Ectodermal cell (in vitro differentiated cells): ENCODE measurements at regions not wholly inside any gene's neighbourhood (a gene's known extent, or its start where the extent isn't known, plus 50 kb on each side); places are given as distances from the start of the nearest gene placed in this dataset.
"Not testable (repeated sequence)": the region's sequence is repeated elsewhere in the genome, so short reads cannot be mapped to it uniquely, and the experiment has no call there.

Experiments used
- H3K27ac ChIP-seq: 2 replicates; pipeline ENCODE4 v1.7.0; 2013; ENCODE audit warnings: mild to moderate bottlenecking, low read depth, low read length; ENCODE audit not compliant: insufficient read depth, poor library complexity, severe bottlenecking
- H3K27me3 ChIP-seq: 2 replicates; pipeline ENCODE4 v1.7.0; 2013; ENCODE audit warnings: mild to moderate bottlenecking, low read length; ENCODE audit not compliant: insufficient read depth, control insufficient read depth, poor library complexity, severe bottlenecking
- H3K36me3 ChIP-seq: one replicate; pipeline ENCODE4 v1.7.0; 2013; ENCODE audit warnings: low read length; ENCODE audit not compliant: control insufficient read depth, insufficient read depth
- H3K4me1 ChIP-seq: one replicate; pipeline ENCODE4 v1.7.0; 2013; ENCODE audit warnings: low read length; ENCODE audit not compliant: control insufficient read depth, insufficient read depth
- H3K4me3 ChIP-seq: 2 replicates; pipeline ENCODE4 v1.7.0; 2013; ENCODE audit warnings: low read depth, low read length, control low read depth; ENCODE audit not compliant: insufficient read depth
- H3K9me3 ChIP-seq: 2 replicates; pipeline ENCODE4 v1.7.0; 2013; ENCODE audit warnings: mild to moderate bottlenecking, low read length, moderate library complexity; ENCODE audit not compliant: control insufficient read depth
- WGBS, 2 experiments: methylation state at CpG; one replicate each; pipeline ENCODE4 v1.1.7; 2013; ENCODE audit warnings: missing lambda C conversion rate in 2 of 2; 5-methylcytosine and 5-hydroxymethylcytosine counted together

DNA sequence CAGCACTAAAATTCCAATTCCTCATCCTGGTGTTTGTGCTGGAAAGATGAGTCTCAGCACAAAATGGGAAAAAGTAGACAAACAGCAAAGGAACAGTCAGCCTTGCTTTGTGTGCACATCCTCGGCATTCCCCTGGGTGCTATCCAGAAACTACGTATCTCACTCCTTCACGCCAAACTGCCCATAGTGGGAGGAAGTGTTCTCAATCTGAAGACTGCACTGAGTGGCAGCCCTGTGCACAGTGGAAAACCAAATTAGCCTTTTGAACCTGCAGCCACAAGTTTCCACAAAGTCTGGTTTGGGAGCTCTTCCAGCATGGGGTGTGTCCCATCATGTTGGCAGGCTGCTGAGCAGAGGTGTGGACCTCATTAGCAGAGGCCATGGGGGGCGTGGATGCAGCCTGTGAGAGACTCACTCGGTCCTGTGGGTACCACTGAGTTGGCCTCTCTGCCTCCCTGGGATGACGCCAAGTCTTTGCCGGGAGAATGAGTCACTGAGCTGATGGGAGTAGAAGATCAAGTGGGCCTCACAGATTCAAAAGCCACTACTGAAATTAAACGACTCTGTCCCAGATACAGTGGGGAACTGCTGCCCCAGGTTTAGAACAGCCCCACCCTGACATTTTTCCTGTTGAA is 89.0 kb downstream of the ATP6V0E2 start:
- not testable (repeated sequence) for H3K9me3 ChIP-seq, H3K4me3 ChIP-seq, H3K36me3 ChIP-seq, H3K27me3 ChIP-seq, H3K4me1 ChIP-seq, H3K27ac ChIP-seq
- 91 to 95% methylated on average over 4 to 8 of the region's 8 CpGs for WGBS, 2 experiments

DNA sequence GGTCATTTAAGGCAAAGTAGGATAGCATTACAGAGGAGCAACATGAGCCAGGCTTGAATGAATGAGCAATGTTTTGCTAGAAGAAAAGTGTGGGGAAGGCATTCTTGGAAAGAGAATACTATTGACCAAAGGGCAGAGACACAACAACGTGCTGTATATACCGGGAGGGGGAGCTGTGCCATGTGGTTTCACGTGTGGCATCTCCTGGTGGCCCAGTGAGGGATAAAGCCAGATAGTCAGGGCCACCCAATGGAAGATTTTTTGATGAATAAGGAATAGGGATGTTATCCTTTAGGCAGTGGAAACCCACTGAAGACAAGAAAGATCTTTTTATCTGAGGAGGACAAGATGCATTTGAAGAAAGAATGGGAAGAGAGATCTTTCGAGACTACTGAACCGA is 90.2 kb downstream of the ATP6V0E2 start:
- H3K36me3 ChIP-seq, H3K9me3 ChIP-seq, H3K4me3 ChIP-seq, H3K27ac ChIP-seq, H3K4me1 ChIP-seq, H3K27me3 ChIP-seq: not testable (repeated sequence)
- WGBS, 2 experiments: 73 to 80% methylated on average over 4 to 5 of the region's 5 CpGs

DNA sequence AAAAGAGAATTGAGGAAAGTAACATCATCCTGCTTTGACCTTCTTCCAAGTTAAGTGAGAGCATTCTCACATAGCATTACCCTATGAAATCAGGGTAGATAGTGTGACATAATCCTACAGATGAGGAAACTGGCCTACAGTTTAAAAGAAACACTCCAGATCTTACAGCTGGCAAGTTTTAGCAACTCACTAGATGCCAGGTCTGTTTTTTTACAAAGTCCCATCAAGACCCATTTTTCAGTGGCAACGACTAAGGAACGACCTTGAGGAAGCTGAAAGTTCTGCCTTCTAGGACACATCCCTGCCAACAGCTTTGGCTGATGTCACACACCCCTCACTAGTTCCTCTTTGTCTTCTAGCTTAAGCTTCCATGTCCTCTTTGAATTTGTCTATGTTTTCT is 92.7 kb downstream of the ATP6V0E2 start:
- not testable (repeated sequence) for H3K9me3 ChIP-seq, H3K4me3 ChIP-seq, H3K36me3 ChIP-seq, H3K27me3 ChIP-seq, H3K27ac ChIP-seq, H3K4me1 ChIP-seq
- WGBS, 2 experiments: 80 to 83% methylated on average over 1 to 2 of the region's 2 CpGs

DNA sequence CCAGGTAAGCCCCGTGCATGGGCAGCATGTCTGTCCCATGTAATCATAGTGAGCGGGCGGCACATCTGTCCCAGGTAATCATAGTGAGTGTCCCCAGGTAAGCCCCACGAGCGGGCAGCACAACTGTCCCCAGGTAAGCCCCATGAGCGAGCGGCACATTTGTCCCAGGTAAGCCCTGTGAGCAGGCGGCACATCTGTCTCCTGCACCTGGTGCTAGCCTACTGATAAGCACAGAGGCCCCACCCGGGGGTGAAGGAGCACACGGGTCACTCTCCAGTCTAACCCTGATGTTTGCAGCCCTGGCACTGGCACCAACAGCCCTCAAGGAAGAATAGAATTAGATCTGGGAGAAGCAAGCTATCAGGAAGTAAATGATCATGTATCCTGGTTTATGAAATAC is 99.2 kb downstream of the ATP6V0E2 start:
- H3K27ac ChIP-seq, H3K36me3 ChIP-seq, H3K4me3 ChIP-seq, H3K27me3 ChIP-seq, H3K9me3 ChIP-seq, H3K4me1 ChIP-seq: not testable (repeated sequence)
- 95 to 96% methylated on average over 8 to 9 of the region's 10 CpGs for WGBS, 2 experiments

DNA sequence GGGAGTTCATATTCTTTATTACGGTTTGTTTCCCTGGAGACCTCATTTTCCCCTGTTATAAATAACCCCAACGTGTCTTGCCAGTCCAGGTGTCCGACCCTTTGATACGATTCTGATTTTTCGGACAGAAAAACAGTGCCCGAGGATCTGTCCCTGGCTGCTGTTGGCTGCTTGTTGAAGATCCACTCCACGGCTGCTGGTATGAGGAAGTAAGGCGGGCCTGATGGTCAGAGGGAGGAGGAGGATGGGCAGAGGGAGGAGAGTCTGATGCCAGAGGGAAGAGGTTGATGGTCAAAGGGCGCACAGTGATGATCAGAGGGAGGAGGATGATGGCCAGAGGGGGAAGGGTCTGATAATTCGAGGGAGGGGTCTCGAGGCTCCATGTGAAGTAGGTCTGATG is 99.9 kb downstream of the ATP6V0E2 start:
- H3K4me1 ChIP-seq, H3K27ac ChIP-seq, H3K9me3 ChIP-seq, H3K36me3 ChIP-seq, H3K4me3 ChIP-seq, H3K27me3 ChIP-seq: not testable (repeated sequence)
- 89 to 100% methylated on average over 3 of the region's 11 CpGs for WGBS, 2 experiments

DNA sequence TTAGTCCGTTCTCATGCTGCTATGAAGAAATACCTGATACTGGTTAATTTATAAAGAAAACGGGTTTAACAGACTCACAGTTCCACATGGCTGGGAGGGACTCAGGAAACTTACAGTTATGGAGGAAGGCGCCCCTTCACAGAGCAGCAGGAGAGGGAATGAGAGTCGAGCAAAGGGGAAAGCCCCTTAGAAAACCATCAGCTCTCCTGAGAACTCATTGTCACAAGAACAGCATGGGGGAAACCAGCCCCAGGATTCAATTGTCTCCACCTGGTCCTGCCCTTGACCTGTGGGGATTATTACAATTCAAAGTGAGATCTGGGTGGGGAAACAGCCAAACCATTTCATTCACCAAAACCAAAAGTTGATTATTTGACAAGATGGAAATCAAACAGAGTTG is 101.8 kb downstream of the ATP6V0E2 start:
- not testable (repeated sequence) for H3K27me3 ChIP-seq, H3K36me3 ChIP-seq, H3K4me3 ChIP-seq, H3K4me1 ChIP-seq, H3K9me3 ChIP-seq, H3K27ac ChIP-seq
- 22 to 29% methylated on average over 4 of the region's 4 CpGs for WGBS, 2 experiments

DNA sequence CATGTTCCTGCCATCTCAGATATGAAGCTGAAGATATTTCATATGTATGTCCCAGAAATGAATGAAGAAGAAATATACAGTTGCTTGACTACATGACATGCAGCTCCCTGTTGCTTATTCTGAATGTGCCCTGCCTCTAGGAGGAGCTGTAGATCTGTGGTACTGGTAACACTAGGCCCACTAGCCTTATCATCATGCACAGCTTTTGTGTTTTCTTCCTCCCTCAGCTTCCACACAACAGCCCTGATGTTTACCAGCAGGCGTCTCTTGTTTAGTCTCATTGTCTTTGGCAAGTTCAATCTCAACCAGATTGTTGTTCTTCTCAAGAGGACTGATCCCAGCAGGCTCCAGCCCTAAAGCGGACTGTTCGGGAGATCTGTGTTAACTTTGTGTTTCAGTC is 104.8 kb downstream of the ATP6V0E2 start:
- H3K4me1 ChIP-seq, H3K27me3 ChIP-seq, H3K27ac ChIP-seq, H3K9me3 ChIP-seq, H3K4me3 ChIP-seq, H3K36me3 ChIP-seq: not testable (repeated sequence)
- WGBS, 2 experiments: 68 to 84% methylated on average over 2 to 3 of the region's 3 CpGs

DNA sequence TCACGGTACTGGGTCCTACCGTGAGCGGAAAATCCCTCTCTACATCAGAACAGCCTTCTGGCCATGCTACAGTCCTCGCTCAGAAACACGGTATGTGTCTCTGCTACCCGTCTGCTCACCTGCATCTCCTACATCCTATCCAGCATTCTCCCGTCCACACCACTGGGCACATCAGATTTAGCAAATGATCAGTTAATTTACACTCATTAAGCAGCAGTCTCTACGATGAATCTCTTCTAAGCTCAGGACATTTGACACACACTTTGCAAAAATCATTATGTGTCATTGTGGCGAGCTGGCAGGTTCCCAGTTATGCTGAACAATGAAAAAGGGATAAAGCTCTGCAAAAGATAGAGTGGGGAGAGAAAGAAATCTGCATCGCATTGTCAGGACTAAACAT is 105.2 kb downstream of the ATP6V0E2 start:
- not testable (repeated sequence) for H3K4me1 ChIP-seq, H3K27ac ChIP-seq, H3K27me3 ChIP-seq, H3K9me3 ChIP-seq, H3K4me3 ChIP-seq, H3K36me3 ChIP-seq
- 79 to 85% methylated on average over 7 of the region's 10 CpGs for WGBS, 2 experiments

DNA sequence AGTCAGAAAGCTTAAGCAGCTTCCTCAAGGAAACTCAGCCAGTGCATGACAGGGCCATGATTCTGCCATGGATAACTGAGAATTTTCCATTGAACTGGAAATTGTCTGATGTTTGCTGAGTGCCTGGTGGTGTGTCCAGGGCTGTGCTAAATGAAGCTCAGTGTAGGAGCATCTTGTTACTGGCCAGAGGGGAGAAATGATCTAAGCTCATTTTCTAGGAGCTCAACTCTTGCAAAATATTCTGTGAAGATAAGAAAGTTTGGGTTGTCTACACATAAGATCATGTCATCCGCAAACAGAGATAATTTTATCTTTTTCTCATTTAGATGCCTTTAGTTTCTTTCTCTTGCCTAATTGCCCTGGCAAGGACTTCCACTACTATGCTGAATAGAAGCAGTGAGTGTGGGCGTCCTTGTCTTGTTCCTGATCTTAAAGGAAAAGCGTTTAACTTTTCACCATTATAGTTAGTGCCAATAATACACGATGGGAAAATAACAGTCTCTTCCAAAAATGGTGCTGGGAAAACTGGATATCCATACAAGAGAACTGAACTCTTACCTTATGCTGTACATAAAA is 108.9 kb downstream of the ATP6V0E2 start:
- not testable (repeated sequence) for H3K4me1 ChIP-seq, H3K27me3 ChIP-seq, H3K9me3 ChIP-seq, H3K27ac ChIP-seq, H3K4me3 ChIP-seq, H3K36me3 ChIP-seq
- WGBS, 2 experiments: 90 to 92% methylated on average over 3 to 4 of the region's 4 CpGs

DNA sequence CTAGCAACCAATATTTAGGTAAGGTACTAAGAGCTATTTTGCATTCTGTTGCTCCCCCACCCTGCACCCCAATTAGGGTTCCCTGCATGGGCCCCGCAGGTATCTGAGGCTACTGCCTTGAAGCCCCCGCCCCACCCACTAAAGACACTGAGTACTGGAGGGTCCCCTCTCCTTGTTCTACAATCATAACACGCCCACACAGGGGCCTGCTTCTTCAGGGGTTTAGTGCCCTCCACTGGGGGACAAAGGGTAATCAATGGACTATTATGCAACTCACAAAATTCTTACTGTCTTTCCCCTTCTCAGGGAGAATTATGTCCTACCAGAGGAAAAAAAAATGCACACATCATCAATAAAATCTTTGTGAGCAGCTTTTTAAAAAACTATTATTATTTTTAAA is 113.1 kb downstream of the ATP6V0E2 start:
- not testable (repeated sequence) for H3K9me3 ChIP-seq, H3K4me3 ChIP-seq, H3K4me1 ChIP-seq, H3K36me3 ChIP-seq, H3K27me3 ChIP-seq, H3K27ac ChIP-seq
- WGBS, 2 experiments: no CpG with 5 or more reads among the region's 3 CpGs
